Endothelial cell of umbilical vein (primary cell): ENCODE measurements at regions not wholly inside any gene's neighbourhood (a gene's known extent, or its start where the extent isn't known, plus 50 kb on each side); places are given as distances from the start of the nearest gene placed in this dataset.

Source experiments
- EZH2 ChIP-seq: IDR thresholded peaks from 2 replicates; pipeline ENCODE4 v1.6.1; 2012; ENCODE audit warnings: borderline replicate concordance, low read depth, mild to moderate bottlenecking, moderate library complexity, low read length, inconsistent platforms; ENCODE audit not compliant: severe bottlenecking
- GATA2 ChIP-seq: IDR thresholded peaks from 2 replicates; pipeline ENCODE4 v1.7.0; 2011; ENCODE audit warnings: low read depth, mild to moderate bottlenecking, moderate library complexity, mixed read lengths, low read length; ENCODE audit not compliant: insufficient read length, insufficient read depth
- POLR2A ChIP-seq: IDR thresholded peaks from 2 replicates; pipeline ENCODE4 v1.6.1; 2012; ENCODE audit warnings: low read depth, mild to moderate bottlenecking, control low read depth, low read length
- POLR2AphosphoS5 ChIP-seq: IDR thresholded peaks from 2 replicates; pipeline ENCODE4 v1.6.1; 2012; ENCODE audit warnings: low read depth, mild to moderate bottlenecking, control low read depth, low read length, moderate library complexity; ENCODE audit not compliant: insufficient read depth
- TF ChIP-seq, protein P1 (sequence below), 2 donors: IDR thresholded peaks; 1 replicate in 1 of 2; 2 replicates in 1 of 2; pipeline ENCODE4 v1.5.1; 2011; ENCODE audit warnings: low read length in 2 of 2, mild to moderate bottlenecking in 2 of 2, moderate library complexity in 2 of 2, control low read depth in 1 of 2, inconsistent platforms in 1 of 2, low read depth in 1 of 2; ENCODE audit not compliant: insufficient read depth in 1 of 2; ENCODE audit errors: extremely low read depth in 1 of 2

DNA sequence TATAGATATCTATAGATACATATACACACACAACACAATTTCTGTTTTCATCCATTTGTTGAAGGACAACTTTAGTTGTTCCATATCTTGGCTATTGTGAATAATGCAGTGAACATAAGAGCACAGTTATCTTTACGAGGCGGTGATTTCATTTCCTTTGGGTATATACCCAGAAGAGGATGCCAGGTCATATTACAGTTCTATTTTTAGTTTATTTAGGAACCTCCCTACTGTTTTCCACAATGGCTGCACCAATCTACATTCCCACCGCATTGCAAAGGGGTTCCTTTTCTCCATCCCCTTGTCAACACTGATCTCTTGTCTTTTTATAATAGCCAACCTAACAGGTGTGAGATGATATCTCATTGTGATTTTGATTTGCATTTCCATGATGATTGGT lies 143.4 kb upstream of the ARHGAP5 start:
- TF ChIP-seq, protein P1, sequence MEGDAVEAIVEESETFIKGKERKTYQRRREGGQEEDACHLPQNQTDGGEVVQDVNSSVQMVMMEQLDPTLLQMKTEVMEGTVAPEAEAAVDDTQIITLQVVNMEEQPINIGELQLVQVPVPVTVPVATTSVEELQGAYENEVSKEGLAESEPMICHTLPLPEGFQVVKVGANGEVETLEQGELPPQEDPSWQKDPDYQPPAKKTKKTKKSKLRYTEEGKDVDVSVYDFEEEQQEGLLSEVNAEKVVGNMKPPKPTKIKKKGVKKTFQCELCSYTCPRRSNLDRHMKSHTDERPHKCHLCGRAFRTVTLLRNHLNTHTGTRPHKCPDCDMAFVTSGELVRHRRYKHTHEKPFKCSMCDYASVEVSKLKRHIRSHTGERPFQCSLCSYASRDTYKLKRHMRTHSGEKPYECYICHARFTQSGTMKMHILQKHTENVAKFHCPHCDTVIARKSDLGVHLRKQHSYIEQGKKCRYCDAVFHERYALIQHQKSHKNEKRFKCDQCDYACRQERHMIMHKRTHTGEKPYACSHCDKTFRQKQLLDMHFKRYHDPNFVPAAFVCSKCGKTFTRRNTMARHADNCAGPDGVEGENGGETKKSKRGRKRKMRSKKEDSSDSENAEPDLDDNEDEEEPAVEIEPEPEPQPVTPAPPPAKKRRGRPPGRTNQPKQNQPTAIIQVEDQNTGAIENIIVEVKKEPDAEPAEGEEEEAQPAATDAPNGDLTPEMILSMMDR (IDR thresholded peaks at IDR 0.05; ENCODE audit: extremely low read depth in 1 of 2, insufficient read depth in 1 of 2, low read depth in 1 of 2, low read length in 2 of 2): no peak
- TF ChIP-seq POLR2A (no peak), EZH2 (no peak), GATA2 (peak; percentile 49), POLR2AphosphoS5 (no peak)
